ENCODE measurements at regions not wholly inside any gene's neighbourhood (a gene's known extent, or its start where the extent isn't known, plus 50 kb on each side); places are given as distances from the start of the nearest gene placed in this dataset.

- TF ChIP-seq HMGXB4 (CRISPR knock-in tag; IDR thresholded peaks at IDR 0.05; ENCODE audit: borderline replicate concordance) (no peak), RCOR1 (IDR thresholded peaks at IDR 0.05; ENCODE audit: low read depth, low read length) (no peak), EHF (CRISPR knock-in tag; IDR thresholded peaks at IDR 0.05) (no peak), CBX2 (IDR thresholded peaks at IDR 0.05; ENCODE audit: borderline replicate concordance, low read depth) (no peak), RARB (CRISPR knock-in tag; IDR thresholded peaks at IDR 0.05) (no peak), GATA3 (IDR thresholded peaks at IDR 0.05; ENCODE audit: borderline replicate concordance) (0 out of 2 replicates have a peak, but pooled peaks have one; percentile 16), SREBF2 (IDR thresholded peaks at IDR 0.05) (no peak), KDM1A (IDR thresholded peaks at IDR 0.05; ENCODE audit: low read depth) (no peak), ZFP36 (IDR thresholded peaks at IDR 0.05; ENCODE audit: borderline replicate concordance, partially characterized antibody) (no peak), ZC3H11A (IDR thresholded peaks at IDR 0.05) (no peak), HDAC2 (IDR thresholded peaks at IDR 0.05) (no peak), MYC (IDR thresholded peaks at IDR 0.05; ENCODE audit: borderline replicate concordance, low read length) (no peak), POLR2A (IDR thresholded peaks at IDR 0.05; ENCODE audit: low read length) (no peak), ZNF302 (CRISPR knock-in tag; IDR thresholded peaks at IDR 0.05) (no peak), PBX3 (IDR thresholded peaks at IDR 0.05) (no peak), FOSL2 (IDR thresholded peaks at IDR 0.05) (0 out of 2 replicates have a peak, but pooled peaks have one; percentile 25), FOSL2 (CRISPR knock-in tag; IDR thresholded peaks at IDR 0.05) (peak; percentile 83), HOXA7 (CRISPR knock-in tag; IDR thresholded peaks at IDR 0.05) (no peak), HES2 (IDR thresholded peaks at IDR 0.05) (no peak), NFE2L2 (conservative IDR thresholded peaks at IDR 0.05; ENCODE audit: low read length) (no peak), CEBPB (IDR thresholded peaks at IDR 0.05) (no peak), CHD4 (IDR thresholded peaks at IDR 0.05; ENCODE audit: borderline replicate concordance) (no peak), KDM5A (IDR thresholded peaks at IDR 0.05) (no peak), BHLHE40 (IDR thresholded peaks at IDR 0.05; ENCODE audit: low read depth, low read length) (no peak), HOXB13 (CRISPR knock-in tag; IDR thresholded peaks at IDR 0.05; ENCODE audit: low read depth) (no peak), JUNB (IDR thresholded peaks at IDR 0.05) (peak; percentile 55; the same call in 1 of the 2 replicates), FOXS1 (CRISPR knock-in tag; IDR thresholded peaks at IDR 0.05) (no peak), MAZ (IDR thresholded peaks at IDR 0.05; ENCODE audit: borderline replicate concordance, low read depth, low read length) (no peak), POLR2AphosphoS2 (conservative IDR thresholded peaks at IDR 0.05; ENCODE audit: low read length) (no peak), CHD2 (IDR thresholded peaks at IDR 0.05; ENCODE audit: low read length, partially characterized antibody) (no peak), SMC3 (IDR thresholded peaks at IDR 0.05) (no peak), MAFK (IDR thresholded peaks at IDR 0.05; ENCODE audit: partially characterized antibody) (no peak), CTCF (IDR thresholded peaks at IDR 0.05) (no peak), ZSCAN20 (CRISPR knock-in tag; IDR thresholded peaks at IDR 0.05) (no peak), EP300 (IDR thresholded peaks at IDR 0.05) (peak; percentile 12 to 22; a peak in 1 of 5 replicates), PHF8 (IDR thresholded peaks at IDR 0.05; ENCODE audit: borderline replicate concordance, low read depth) (no peak), ATOH8 (CRISPR knock-in tag; IDR thresholded peaks at IDR 0.05; ENCODE audit: low read depth) (no peak), TFCP2L1 (CRISPR knock-in tag; IDR thresholded peaks at IDR 0.05) (no peak)
- TF ChIP-seq, protein P1, sequence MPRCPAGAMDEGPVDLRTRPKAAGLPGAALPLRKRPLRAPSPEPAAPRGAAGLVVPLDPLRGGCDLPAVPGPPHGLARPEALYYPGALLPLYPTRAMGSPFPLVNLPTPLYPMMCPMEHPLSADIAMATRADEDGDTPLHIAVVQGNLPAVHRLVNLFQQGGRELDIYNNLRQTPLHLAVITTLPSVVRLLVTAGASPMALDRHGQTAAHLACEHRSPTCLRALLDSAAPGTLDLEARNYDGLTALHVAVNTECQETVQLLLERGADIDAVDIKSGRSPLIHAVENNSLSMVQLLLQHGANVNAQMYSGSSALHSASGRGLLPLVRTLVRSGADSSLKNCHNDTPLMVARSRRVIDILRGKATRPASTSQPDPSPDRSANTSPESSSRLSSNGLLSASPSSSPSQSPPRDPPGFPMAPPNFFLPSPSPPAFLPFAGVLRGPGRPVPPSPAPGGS (IDR thresholded peaks at IDR 0.05) = no peak
- TF ChIP-seq, protein P2, sequence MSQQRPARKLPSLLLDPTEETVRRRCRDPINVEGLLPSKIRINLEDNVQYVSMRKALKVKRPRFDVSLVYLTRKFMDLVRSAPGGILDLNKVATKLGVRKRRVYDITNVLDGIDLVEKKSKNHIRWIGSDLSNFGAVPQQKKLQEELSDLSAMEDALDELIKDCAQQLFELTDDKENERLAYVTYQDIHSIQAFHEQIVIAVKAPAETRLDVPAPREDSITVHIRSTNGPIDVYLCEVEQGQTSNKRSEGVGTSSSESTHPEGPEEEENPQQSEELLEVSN (IDR thresholded peaks at IDR 0.05; ENCODE audit: borderline replicate concordance, low read depth) = no peak
Measured at GRCh38 chr13:44819245-44819644, 170.0 kb downstream of the NUFIP1 start (continued).
